GM12864 (cell line): ENCODE measurements at regions not wholly inside any gene's neighbourhood (a gene's known extent, or its start where the extent isn't known, plus 50 kb on each side); places are given as distances from the start of the nearest gene placed in this dataset.

Experiments used
- DNase-seq: peaks from one replicate; pipeline ENCODE4 v3.0.0-alpha.2; 2011; ENCODE audit warnings: low read depth
- H3K4me3 ChIP-seq: 2 replicates; pipeline ENCODE4 v1.5.1; 2011; ENCODE audit warnings: mild to moderate bottlenecking, low read depth, low read length, control low read depth
- CTCF ChIP-seq: IDR thresholded peaks from 2 replicates; pipeline ENCODE4 v1.5.1; 2011; ENCODE audit warnings: low read depth, mild to moderate bottlenecking, moderate library complexity, low read length, control low read depth, inconsistent platforms; ENCODE audit errors: missing control alignments

DNA sequence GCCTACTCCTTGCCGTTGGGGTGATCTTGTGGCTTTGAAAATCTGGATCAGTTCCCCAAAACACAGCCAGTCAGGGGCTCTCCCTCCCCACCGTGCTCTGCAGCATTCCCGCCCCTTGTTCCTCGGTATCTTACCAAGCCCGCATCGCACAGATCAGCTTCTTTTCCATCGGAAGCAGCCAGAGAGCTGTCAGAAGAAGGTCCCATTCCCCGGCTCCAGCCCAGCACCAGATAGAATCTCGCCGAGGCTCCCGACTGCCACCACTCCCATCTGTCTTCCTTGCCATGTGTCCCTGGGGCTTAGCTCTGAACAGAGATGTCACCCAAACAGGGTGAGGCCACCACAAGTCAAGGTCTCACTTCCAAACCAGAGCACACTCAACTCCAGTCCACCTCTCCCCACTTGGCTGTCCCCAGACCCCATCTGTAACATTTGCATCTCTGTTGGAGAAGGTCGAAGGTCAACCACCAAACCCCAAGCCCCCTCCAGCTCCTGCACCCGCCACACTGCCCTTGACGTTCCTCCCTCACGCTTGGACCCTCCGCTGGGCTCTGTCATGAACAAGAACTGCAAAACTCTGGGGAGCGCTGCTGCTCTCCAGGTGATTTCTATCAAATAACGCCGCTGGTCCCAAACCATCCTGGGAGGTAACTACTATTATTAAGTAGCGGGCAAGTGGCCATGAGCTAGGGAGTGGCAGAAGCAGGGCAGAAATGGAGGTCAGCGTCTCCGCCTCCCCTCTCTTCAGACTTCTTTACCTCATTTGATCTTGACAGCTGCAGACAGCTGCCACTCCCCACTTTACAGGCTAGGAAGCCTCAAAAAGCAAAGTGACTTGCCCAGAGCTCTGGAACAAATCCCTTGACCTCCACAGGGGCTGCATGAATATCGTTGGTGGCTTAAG, 70.0 kb upstream of the TAF1B start:
- no peak for DNase-seq
- no peak for TF ChIP-seq CTCF

GRCh38 chr2:9773903-9774239, 69.4 kb upstream of the TAF1B start:
- TF ChIP-seq CTCF, result no peak
- H3K4me3 ChIP-seq, result no peak overlapping the region
- no peak for DNase-seq

More for the DNA sequence above, 70.0 kb upstream of the TAF1B start:
- no peak overlapping the region for H3K4me3 ChIP-seq

DNA sequence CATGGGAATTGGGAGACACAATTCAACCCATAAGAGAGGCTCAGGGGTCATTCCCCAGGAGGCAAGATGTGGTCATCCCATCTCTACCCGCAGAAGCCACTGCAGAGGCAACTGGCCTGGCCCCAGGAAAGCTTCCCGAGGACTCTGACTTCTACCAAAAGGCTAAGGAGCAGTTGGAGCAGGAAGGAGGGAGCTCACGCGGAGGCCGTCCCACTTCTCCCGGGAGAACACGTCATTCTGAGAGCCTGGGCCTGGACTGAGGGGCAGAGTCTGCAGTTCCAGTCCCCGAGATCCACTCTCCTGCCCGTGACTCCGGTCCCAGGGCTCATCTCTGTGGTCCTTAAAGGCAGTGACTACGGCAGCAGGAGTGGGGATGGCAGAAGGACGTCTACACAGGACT, 69.0 kb upstream of the TAF1B start:
- DNase-seq, result no peak
- H3K4me3 ChIP-seq, result no peak overlapping the region
- TF ChIP-seq CTCF, result no peak

- H3K4me3 ChIP-seq, result no peak overlapping the region
- no peak for DNase-seq
- no peak for TF ChIP-seq CTCF
These were observed 67.9 kb upstream of the TAF1B start for GRCh38 chr2:9775351-9775750.

- no peak for TF ChIP-seq CTCF
- DNase-seq, result no peak
- no peak overlapping the region for H3K4me3 ChIP-seq
These were observed 67.1 kb upstream of the TAF1B start for GRCh38 chr2:9775999-9776712.

DNA sequence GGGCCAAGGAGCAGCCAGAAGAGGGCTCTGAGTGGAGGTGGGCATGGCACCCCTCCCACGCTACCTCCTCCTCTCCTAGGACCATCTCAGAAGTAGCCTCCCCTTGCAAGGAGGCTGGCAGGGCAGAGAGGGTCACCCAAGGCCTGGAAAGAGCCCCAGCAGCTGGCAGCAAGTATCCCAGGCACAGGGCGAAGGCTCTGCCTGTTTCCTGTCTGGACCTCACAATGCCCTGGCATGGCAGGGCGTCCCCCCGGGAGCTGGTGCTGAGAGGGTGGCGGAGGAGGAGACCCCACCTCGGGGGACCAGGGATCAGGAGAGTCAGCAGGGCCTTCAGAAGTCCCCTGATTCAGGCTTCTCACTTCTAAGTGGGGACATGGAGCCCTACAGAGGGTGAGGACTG, 66.2 kb upstream of the TAF1B start:
- H3K4me3 ChIP-seq, result no peak overlapping the region
- TF ChIP-seq CTCF, result no peak
- no peak for DNase-seq
